A673 (cell line): ENCODE measurements at regions not wholly inside any gene's neighbourhood (a gene's known extent, or its start where the extent isn't known, plus 50 kb on each side); places are given as distances from the start of the nearest gene placed in this dataset.

ENCODE experiments used
- BruUV-seq: library from RNA; stranded (reverse); fragments of 400-500 nt; replicated peaks from 2 replicates; lab custom pipeline; 2021; lab: Mats Ljungman, UMichigan
- CTCF ChIA-PET: fragments of 300-600 bp; sonication (Branson Sonifier 250); formaldehyde crosslinking; loops from one replicate; lab custom pipeline; 2022; ENCODE audit warnings: antibody characterized with exemption; lab: Charles Lee
- POLR2A ChIA-PET: fragments of 300-600 bp; sonication (Branson Sonifier 250); formaldehyde crosslinking; loops from one replicate; lab custom pipeline; 2022; ENCODE audit warnings: antibody characterized with exemption; ENCODE audit not compliant: low non-redundant PET; lab: Charles Lee
- DNase-seq: peaks from one replicate; pipeline ENCODE4 v3.0.0-alpha.2; 2015; ENCODE audit warnings: low spot score
- H3K27ac ChIP-seq: fragments of 200-600 bp; sonication (generic); 2 replicates; pipeline ENCODE4 v1.5.1; 2016; ENCODE audit warnings: mixed run types, low read depth, mild to moderate bottlenecking, mixed read lengths, antibody characterized with exemption, low read length; ENCODE audit not compliant: poor library complexity, severe bottlenecking
- H3K27me3 ChIP-seq: fragments of 200-600 bp; sonication (generic); replicated peaks from 2 replicates; pipeline ENCODE4 v1.6.1; 2017; ENCODE audit warnings: mixed run types, low read depth, mild to moderate bottlenecking, mixed read lengths, antibody characterized with exemption, low read length; ENCODE audit not compliant: insufficient read depth, poor library complexity
- H3K36me3 ChIP-seq: fragments of 200-600 bp; sonication (generic); 2 replicates; pipeline ENCODE4 v1.6.1; 2016; ENCODE audit warnings: mixed run types, mild to moderate bottlenecking, mixed read lengths, antibody characterized with exemption, low read length; ENCODE audit not compliant: insufficient read depth, poor library complexity, severe bottlenecking
- H3K4me1 ChIP-seq: fragments of 200-600 bp; sonication (generic); 2 replicates; pipeline ENCODE4 v1.6.1; 2017; ENCODE audit warnings: mixed run types, mild to moderate bottlenecking, mixed read lengths, antibody characterized with exemption, low read length; ENCODE audit not compliant: insufficient read depth, poor library complexity, severe bottlenecking
- H3K4me3 ChIP-seq: fragments of 200-600 bp; sonication (generic); 2 replicates; pipeline ENCODE4 v1.5.1; 2016; ENCODE audit warnings: low read depth, mixed run types, mild to moderate bottlenecking, mixed read lengths, low read length; ENCODE audit not compliant: poor library complexity, severe bottlenecking
- H3K9me3 ChIP-seq: fragments of 200-600 bp; sonication (generic); 2 replicates; pipeline ENCODE4 v1.6.1; 2016; ENCODE audit warnings: mixed run types, low read depth, mild to moderate bottlenecking, mixed read lengths, antibody characterized with exemption, low read length; ENCODE audit not compliant: poor library complexity, severe bottlenecking
- EZH2 ChIP-seq: fragments of 200-600 bp; sonication (generic); IDR thresholded peaks from 2 replicates; pipeline ENCODE4 v1.6.1; 2017; ENCODE audit warnings: borderline replicate concordance, low read depth, mild to moderate bottlenecking, mixed read lengths, antibody characterized with exemption, low read length; ENCODE audit not compliant: poor library complexity, severe bottlenecking
- intact Hi-C: fragments of 100-400 bp; cut with micrococcal nuclease; formaldehyde crosslinking; loops from one replicate; pipeline ENCODE4 v1.10.0; 2022; ENCODE audit not compliant: unreplicated experiment
- TF ChIP-seq, protein P1 (sequence below): fragments of 300-800, 200-600 bp; sonication (generic); conservative IDR thresholded peaks from 2 replicates; pipeline ENCODE4 v1.5.1; 2017; ENCODE audit warnings: low read depth, mild to moderate bottlenecking, antibody characterized with exemption, low read length, moderate library complexity, mixed read lengths

DNA sequence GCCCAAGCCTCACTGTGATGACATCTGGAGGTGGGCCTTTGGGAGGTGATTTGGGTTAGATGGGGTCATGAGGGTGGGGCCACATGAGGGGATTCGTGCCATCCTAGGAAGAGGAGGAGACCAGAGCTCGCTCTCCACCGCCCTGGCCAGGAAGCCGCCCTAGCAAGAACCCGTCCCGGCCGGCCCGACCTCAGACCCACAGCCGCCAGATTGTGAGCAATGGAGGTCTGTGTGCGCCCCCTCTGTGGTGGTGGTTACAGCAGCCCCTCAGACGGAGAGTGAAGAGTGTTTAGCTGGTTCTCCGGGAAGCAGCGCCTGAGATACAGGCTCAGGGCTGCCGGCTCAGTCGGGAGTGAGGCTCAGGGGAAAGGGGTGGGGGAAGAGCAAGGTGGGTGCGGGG lies 83.3 kb downstream of the RTP5 start:
- CTCF ChIA-PET: interaction anchor here (0.6 to 0.7 kb wide), 2 partner anchors 11 to 119 kb away, joined by 3 to 4 read pairs; no protein-coding TSS in a partner anchor

DNA sequence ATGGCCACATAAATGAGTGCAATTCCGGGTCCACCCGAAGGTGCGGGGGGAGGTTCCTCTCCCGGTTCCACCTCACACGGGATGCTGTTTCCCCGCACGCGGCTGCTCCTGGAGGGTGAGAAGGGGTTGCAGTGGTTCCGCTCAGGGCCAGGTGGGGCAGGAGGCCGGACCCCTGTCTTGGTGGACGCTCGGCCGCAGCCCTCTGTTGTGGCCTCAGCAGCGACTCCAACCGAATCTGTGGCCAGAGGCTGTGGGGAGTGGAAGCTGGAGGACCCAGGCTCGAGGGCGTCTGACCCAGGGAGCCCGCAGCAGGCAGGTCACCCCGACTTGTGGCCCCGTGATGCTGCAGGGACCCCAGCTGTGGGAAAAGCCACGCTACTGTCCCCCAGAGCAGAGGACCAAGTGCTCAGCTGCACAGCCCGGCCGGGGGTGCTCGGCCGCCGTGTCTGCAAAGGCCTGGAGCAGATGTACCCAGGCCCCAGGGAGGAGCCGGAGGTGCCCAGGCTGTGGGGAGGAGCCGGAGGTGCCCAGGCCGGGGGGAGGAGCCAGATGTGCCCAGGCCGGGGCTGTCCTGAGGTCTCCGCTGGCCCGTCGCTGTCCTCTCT lies 83.9 kb downstream of the RTP5 start:
- CTCF ChIA-PET: no interaction called here
- TF ChIP-seq, protein P1, sequence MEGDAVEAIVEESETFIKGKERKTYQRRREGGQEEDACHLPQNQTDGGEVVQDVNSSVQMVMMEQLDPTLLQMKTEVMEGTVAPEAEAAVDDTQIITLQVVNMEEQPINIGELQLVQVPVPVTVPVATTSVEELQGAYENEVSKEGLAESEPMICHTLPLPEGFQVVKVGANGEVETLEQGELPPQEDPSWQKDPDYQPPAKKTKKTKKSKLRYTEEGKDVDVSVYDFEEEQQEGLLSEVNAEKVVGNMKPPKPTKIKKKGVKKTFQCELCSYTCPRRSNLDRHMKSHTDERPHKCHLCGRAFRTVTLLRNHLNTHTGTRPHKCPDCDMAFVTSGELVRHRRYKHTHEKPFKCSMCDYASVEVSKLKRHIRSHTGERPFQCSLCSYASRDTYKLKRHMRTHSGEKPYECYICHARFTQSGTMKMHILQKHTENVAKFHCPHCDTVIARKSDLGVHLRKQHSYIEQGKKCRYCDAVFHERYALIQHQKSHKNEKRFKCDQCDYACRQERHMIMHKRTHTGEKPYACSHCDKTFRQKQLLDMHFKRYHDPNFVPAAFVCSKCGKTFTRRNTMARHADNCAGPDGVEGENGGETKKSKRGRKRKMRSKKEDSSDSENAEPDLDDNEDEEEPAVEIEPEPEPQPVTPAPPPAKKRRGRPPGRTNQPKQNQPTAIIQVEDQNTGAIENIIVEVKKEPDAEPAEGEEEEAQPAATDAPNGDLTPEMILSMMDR: no peak
- no peak for TF ChIP-seq EZH2
- no peaks in the 10 kb centered on the region for H3K36me3 ChIP-seq

More for the DNA sequence above, 83.3 kb downstream of the RTP5 start:
- BruUV-seq: no TSS peak
- POLR2A ChIA-PET: no interaction called here
- Histone ChIP-seq H3K4me3 (no peak overlapping the region), H3K27ac (no peak overlapping the region), H3K4me1 (no peaks in the 10 kb centered on the region), H3K9me3 (no peaks in the 10 kb centered on the region), H3K27me3 (no peaks in the 10 kb centered on the region), H3K36me3 (no peaks in the 10 kb centered on the region)
- intact Hi-C loops: no loop called here
- DNase-seq: no peak
- TF ChIP-seq, protein P1: no peak
- TF ChIP-seq EZH2: no peak

DNA sequence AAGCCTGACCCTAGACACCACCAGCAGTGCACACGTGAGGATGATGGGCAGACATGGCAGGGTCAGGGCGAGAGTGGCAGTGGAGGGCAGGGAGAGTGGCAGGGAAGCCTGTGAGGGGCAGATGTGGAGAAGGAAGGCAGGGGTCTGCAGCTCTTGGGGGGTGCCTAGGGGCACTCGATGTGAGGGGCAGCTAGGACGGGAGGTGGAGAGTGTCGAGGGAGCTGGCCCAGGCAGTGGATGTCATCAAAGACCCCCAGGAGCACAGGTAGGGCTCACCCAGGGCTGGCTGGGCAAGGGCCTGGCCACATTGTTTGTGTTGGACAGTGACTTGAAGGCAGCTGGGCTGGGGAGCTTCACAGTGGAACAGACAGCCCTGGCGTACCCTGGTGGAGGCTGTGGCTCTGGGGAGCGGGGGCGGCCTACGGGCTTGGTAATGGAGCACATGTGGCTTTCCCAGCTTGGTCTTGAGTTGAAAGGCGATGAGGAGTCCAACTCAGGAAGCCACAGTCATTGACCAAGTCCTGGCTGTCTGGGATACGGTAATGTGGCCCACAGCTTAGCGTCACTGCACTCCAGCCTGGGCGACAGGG lies 87.1 kb downstream of the RTP5 start:
- Histone ChIP-seq H3K36me3 (no peaks in the 10 kb centered on the region), H3K27me3 (no peaks in the 10 kb centered on the region), H3K27ac (no peak overlapping the region), H3K4me1 (peaks cover 11% of the 10 kb centered on the region), H3K9me3 (no peaks in the 10 kb centered on the region), H3K4me3 (no peak overlapping the region)
- TF ChIP-seq, protein P1: no peak
- no peak for TF ChIP-seq EZH2
- no TSS peak for BruUV-seq
- ChIA-PET POLR2A (no interaction called here), CTCF (no interaction called here)
- DNase-seq: no peak
- intact Hi-C loops: no loop called here

More for the DNA sequence above, 83.9 kb downstream of the RTP5 start:
- BruUV-seq: no TSS peak
- DNase-seq: no peak
- Histone ChIP-seq H3K9me3 (no peaks in the 10 kb centered on the region), H3K27ac (no peak overlapping the region), H3K4me1 (no peaks in the 10 kb centered on the region), H3K4me3 (no peak overlapping the region), H3K27me3 (no peaks in the 10 kb centered on the region)
- intact Hi-C loops: no loop called here
- POLR2A ChIA-PET: no interaction called here
